MCF 10A (cell line): ENCODE measurements at regions not wholly inside any gene's neighbourhood (a gene's known extent, or its start where the extent isn't known, plus 50 kb on each side); places are given as distances from the start of the nearest gene placed in this dataset.

ENCODE experiments used
- BruUV-seq: library from RNA; stranded (reverse); fragments of 400-500 nt; replicated peaks from 2 replicates; lab custom pipeline; 2021; lab: Mats Ljungman, UMichigan
- CTCF ChIA-PET: fragments of 300-600 bp; sonication (Branson Sonifier 250); formaldehyde crosslinking; extraction: SDS; loops from one replicate; lab custom pipeline; 2021; ENCODE audit warnings: antibody characterized with exemption, inconsistent platforms; lab: Yijun Ruan, JAX
- POLR2A ChIA-PET: fragments of 300-600, 350-650 bp; sonication (Branson Sonifier 250); formaldehyde crosslinking; extraction: SDS; loops from one replicate; lab custom pipeline; 2020; ENCODE audit warnings: antibody characterized with exemption, inconsistent platforms; lab: Yijun Ruan, JAX
- DNase-seq: peaks from one replicate; pipeline ENCODE4 v3.0.0-alpha.2; 2018; ENCODE audit not compliant: unreplicated experiment
- H3K27ac Mint-ChIP-seq: one replicate; pipeline ENCODE4 v1.8.0; 2022; ENCODE audit warnings: mild to moderate bottlenecking, low read depth, mixed read lengths; ENCODE audit not compliant: unreplicated experiment
- H3K27me3 Mint-ChIP-seq: one replicate; pipeline ENCODE4 v1.8.0; 2022; ENCODE audit warnings: mixed read lengths; ENCODE audit not compliant: insufficient read depth, unreplicated experiment
- H3K36me3 Mint-ChIP-seq: one replicate; pipeline ENCODE4 v1.8.0; 2022; ENCODE audit warnings: mild to moderate bottlenecking, moderate library complexity, mixed read lengths; ENCODE audit not compliant: insufficient read depth, unreplicated experiment
- H3K4me1 Mint-ChIP-seq: one replicate; pipeline ENCODE4 v1.8.0; 2022; ENCODE audit warnings: mixed read lengths; ENCODE audit not compliant: insufficient read depth, unreplicated experiment
- H3K4me3 Mint-ChIP-seq: one replicate; pipeline ENCODE4 v1.8.0; 2022; ENCODE audit warnings: mild to moderate bottlenecking, moderate library complexity, mixed read lengths; ENCODE audit not compliant: unreplicated experiment
- H3K9me3 Mint-ChIP-seq: one replicate; pipeline ENCODE4 v1.8.0; 2022; ENCODE audit warnings: mixed read lengths; ENCODE audit not compliant: unreplicated experiment
- CTCF ChIP-seq: fragments of 200-600 bp; IDR thresholded peaks from one replicate; pipeline ENCODE4 v1.8.0; 2022; ENCODE audit warnings: antibody characterized with exemption, mild to moderate bottlenecking; ENCODE audit not compliant: unreplicated experiment
- intact Hi-C: fragments of 100-400 bp; cut with micrococcal nuclease; formaldehyde crosslinking; loops from 2 replicates; pipeline ENCODE4 v1.14.1; 2022

- Mint-ChIP-seq H3K4me3 (no peak overlapping the region), H3K27me3 (no peaks in the 10 kb centered on the region), H3K4me1 (no peaks in the 10 kb centered on the region), H3K36me3 (no peaks in the 10 kb centered on the region), H3K9me3 (no peaks in the 10 kb centered on the region), H3K27ac (no peak overlapping the region)
- CTCF ChIA-PET = no interaction called here
- no peak for DNase-seq
- intact Hi-C loops = no loop called here
- POLR2A ChIA-PET = no interaction called here
- TF ChIP-seq CTCF = no peak
- no TSS peak for BruUV-seq
Observed at GRCh38 chr12:88662093-88662492, 81.8 kb upstream of the KITLG start.

- BruUV-seq = no TSS peak
- H3K4me1 Mint-ChIP-seq = no peaks in the 10 kb centered on the region
- no peaks in the 10 kb centered on the region for H3K27me3 Mint-ChIP-seq
- no peak overlapping the region for H3K4me3 Mint-ChIP-seq
- no peaks in the 10 kb centered on the region for H3K36me3 Mint-ChIP-seq
- no peak for TF ChIP-seq CTCF
- peaks cover under 1% of the 10 kb centered on the region for H3K9me3 Mint-ChIP-seq
- intact Hi-C loops = no loop called here
- DNase-seq = peak; percentile 60
- no peak overlapping the region for H3K27ac Mint-ChIP-seq
- ChIA-PET POLR2A (interaction anchor here (0.6 to 1.5 kb wide), 5 partner anchors 25 to 336 kb away, joined by 3 to 5 read pairs (median 4); no protein-coding TSS in a partner anchor), CTCF (interaction anchor here (0.6 to 2.0 kb wide), 2 partner anchors 335 to 486 kb away, joined by 3 to 8 read pairs; no protein-coding TSS in a partner anchor)
Observed at GRCh38 chr12:88658009-88658408, 77.7 kb upstream of the KITLG start.

- intact Hi-C loops = no loop called here
- peaks cover 7% of the 10 kb centered on the region for H3K9me3 Mint-ChIP-seq
- no peak for TF ChIP-seq CTCF
- H3K4me3 Mint-ChIP-seq = no peak overlapping the region
- ChIA-PET POLR2A (interaction anchor here (1.0 to 1.5 kb wide), 2 partner anchors 284 to 509 kb away, joined by 3 to 5 read pairs; partner anchors contain the start of genes CEP290 and TMTC3), CTCF (interaction anchor here (1.8 kb wide), 1 partner anchor 12 kb away, joined by 5 read pairs; no protein-coding TSS in a partner anchor)
- BruUV-seq = no TSS peak
- H3K27me3 Mint-ChIP-seq = no peaks in the 10 kb centered on the region
- DNase-seq = peak; percentile 68
- no peaks in the 10 kb centered on the region for H3K36me3 Mint-ChIP-seq
- peaks cover 11% of the 10 kb centered on the region for H3K4me1 Mint-ChIP-seq
- peak overlapping the region; percentile 7 for H3K27ac Mint-ChIP-seq
Observed at GRCh38 chr12:88650715-88651114, 70.4 kb upstream of the KITLG start.

GRCh38 chr12:88648625-88649024, 68.4 kb upstream of the KITLG start:
- H3K9me3 Mint-ChIP-seq = peaks cover 7% of the 10 kb centered on the region
- no peak overlapping the region for H3K4me3 Mint-ChIP-seq
- no peaks in the 10 kb centered on the region for H3K36me3 Mint-ChIP-seq
- no peaks in the 10 kb centered on the region for H3K27me3 Mint-ChIP-seq
- ChIA-PET CTCF (interaction anchor here (0.6 to 2.9 kb wide), 4 partner anchors 9 to 384 kb away, joined by 3 to 10 read pairs (median 6); no protein-coding TSS in a partner anchor), POLR2A (interaction anchor here (1.3 kb wide), 1 partner anchor 9 kb away, joined by 5 read pairs; no protein-coding TSS in a partner anchor)
- no peak overlapping the region for H3K27ac Mint-ChIP-seq
- DNase-seq = no peak
- TF ChIP-seq CTCF = no peak
- H3K4me1 Mint-ChIP-seq = peaks cover 11% of the 10 kb centered on the region
- no TSS peak for BruUV-seq
- intact Hi-C loops = no loop called here
